Renal cortical epithelial cell (primary cell): ENCODE measurements at regions not wholly inside any gene's neighbourhood (a gene's known extent, or its start where the extent isn't known, plus 50 kb on each side); places are given as distances from the start of the nearest gene placed in this dataset.

Source experiments
- DNase-seq: peaks from one replicate; pipeline ENCODE4 v3.0.0-alpha.2; 2011; ENCODE audit warnings: low read depth

GRCh38 chr18:76255070-76255683, 239.9 kb downstream of the ZNF516 start:
- DNase-seq: no peak

- peak; percentile 19 for DNase-seq
These were observed 242.2 kb downstream of the ZNF516 start for GRCh38 chr18:76252880-76253279.

- DNase-seq: no peak
These were observed 242.9 kb downstream of the ZNF516 start for GRCh38 chr18:76252139-76252538.

GRCh38 chr18:76251691-76252090, 243.4 kb downstream of the ZNF516 start:
- no peak for DNase-seq

GRCh38 chr18:76246590-76246989, 248.5 kb downstream of the ZNF516 start:
- DNase-seq: peak; percentile 13

GRCh38 chr18:76234676-76235060, 260.4 kb downstream of the ZNF516 start:
- DNase-seq: no peak

- no peak for DNase-seq
These were observed 261.0 kb downstream of the ZNF516 start for GRCh38 chr18:76233876-76234675.

- DNase-seq: no peak
These were observed 261.6 kb downstream of the ZNF516 start for GRCh38 chr18:76233406-76233805.

- DNase-seq: no peak
These were observed 262.3 kb downstream of the ZNF516 start for GRCh38 chr18:76232779-76233178.

GRCh38 chr18:76232010-76232409, 263.0 kb downstream of the ZNF516 start:
- DNase-seq: no peak

GRCh38 chr18:76231402-76231801, 263.6 kb downstream of the ZNF516 start:
- no peak for DNase-seq

- no peak for DNase-seq
These were observed 264.3 kb downstream of the ZNF516 start for GRCh38 chr18:76230791-76231190.

- DNase-seq: no peak
These were observed 266.3 kb downstream of the ZNF516 start for GRCh38 chr18:76228716-76229115.

- DNase-seq: no peak
These were observed 267.3 kb downstream of the ZNF516 start for GRCh38 chr18:76227759-76228158.

GRCh38 chr18:76223403-76223802, 271.6 kb downstream of the ZNF516 start:
- DNase-seq: no peak

- DNase-seq: no peak
These were observed 276.0 kb downstream of the ZNF516 start for GRCh38 chr18:76219023-76219422.

- DNase-seq: no peak
These were observed 278.9 kb downstream of the ZNF516 start for GRCh38 chr18:76216096-76216495.

GRCh38 chr18:76213991-76214390, 281.1 kb downstream of the ZNF516 start:
- no peak for DNase-seq

GRCh38 chr18:76212960-76213359, 282.1 kb downstream of the ZNF516 start:
- DNase-seq: no peak

GRCh38 chr18:76209597-76209996, 285.4 kb downstream of the ZNF516 start:
- DNase-seq: peak; percentile 77

GRCh38 chr18:76208678-76209306, 286.2 kb downstream of the ZNF516 start:
- DNase-seq: no peak

GRCh38 chr18:76205906-76206305, 289.1 kb downstream of the ZNF516 start:
- no peak for DNase-seq

- DNase-seq: no peak
These were observed 291.5 kb downstream of the ZNF516 start for GRCh38 chr18:76203552-76203951.
